K562 (cell line): ENCODE measurements at regions not wholly inside any gene's neighbourhood (a gene's known extent, or its start where the extent isn't known, plus 50 kb on each side); places are given as distances from the start of the nearest gene placed in this dataset.

Experiments used
- ATAC-seq: fragments of 200-7000 bp; cut with Tn5 transposase; 3 replicates; pipeline ENCODE4 v1.9.1; 2020; ENCODE audit warnings: moderate library complexity
- BruUV-seq: library from RNA; stranded (reverse); fragments of 400-500 nt; replicated peaks from 2 replicates; lab custom pipeline; 2021; lab: Mats Ljungman, UMichigan
- CTCF ChIA-PET: fragments of 300-600 bp; formaldehyde crosslinking; extraction: SDS; loops from one replicate; lab custom pipeline; 2021; ENCODE audit warnings: low intra/inter-chr PET ratio; lab: Yijun Ruan, JAX
- POLR2A ChIA-PET: fragments of 300-600, 350-650 bp; sonication (Branson Sonifier 250); formaldehyde crosslinking; extraction: SDS; loops from one replicate; lab custom pipeline; 2021; ENCODE audit warnings: antibody characterized with exemption, inconsistent platforms; lab: Yijun Ruan, JAX
- DNase-seq, 4 experiments: peaks; one replicate each; pipeline versions ENCODE4 v3.0.0 to v3.0.0-alpha.2; 2011 to 2018; ENCODE audit warnings: low spot score in 3 of 4, mixed read lengths in 3 of 4; ENCODE audit errors: extremely low read depth in 1 of 4
- FAIRE-seq: peaks from 2 replicates; lab custom pipeline; 2011; peaks lifted over from hg19 to GRCh38; lab: Jason Lieb, UNC
- H2AFZ ChIP-seq: 2 replicates; pipeline ENCODE4 v1.6.0; 2011; ENCODE audit warnings: low read depth, low read length, control low read depth, inconsistent platforms
- H3K27ac ChIP-seq: fragments of 200-600 bp; 3 replicates; pipeline ENCODE4 v1.8.0; 2011; ENCODE audit warnings: low read depth, mild to moderate bottlenecking, control low read depth, inconsistent platforms, low read length, moderate library complexity, mixed read lengths; ENCODE audit errors: extremely low read depth
- H3K27me3 ChIP-seq, 2 experiments: fragments of 300-600 bp in 1 of 2; 2 replicates in 1 of 2; 3 replicates in 1 of 2; pipeline versions ENCODE4 v1.6.0 to v1.8.0; 2011; ENCODE audit warnings: inconsistent platforms in 2 of 2, low read length in 2 of 2, mild to moderate bottlenecking in 1 of 2, mixed read lengths in 1 of 2, moderate library complexity in 1 of 2; ENCODE audit not compliant: control insufficient read depth in 2 of 2, insufficient read depth in 2 of 2
- H3K36me3 ChIP-seq: fragments of 300-600 bp; 3 replicates; pipeline ENCODE4 v1.8.0; 2011; ENCODE audit warnings: mild to moderate bottlenecking, low read length, inconsistent platforms; ENCODE audit not compliant: control insufficient read depth, insufficient read depth
- H3K4me1 ChIP-seq, 2 experiments: fragments of 200-600 bp in 1 of 2; replicated peaks in 1 of 2; 2 replicates in 1 of 2; 3 replicates in 1 of 2; pipeline versions ENCODE4 v1.5.1 to v1.8.0; 2011; ENCODE audit warnings: inconsistent platforms in 2 of 2, low read length in 2 of 2, mild to moderate bottlenecking in 1 of 2, mixed read lengths in 1 of 2, moderate library complexity in 1 of 2; ENCODE audit not compliant: control insufficient read depth in 2 of 2, insufficient read depth in 2 of 2
- H3K4me2 ChIP-seq: 2 replicates; pipeline ENCODE4 v1.6.1; 2011; ENCODE audit warnings: low read length, control low read depth, inconsistent platforms, mixed read lengths; ENCODE audit not compliant: insufficient read depth
- H3K4me3 ChIP-seq: fragments of 200-600 bp; sonication (generic), shearing (Covaris generic); 2 replicates; pipeline ENCODE4 v1.5.1; 2016; ENCODE audit warnings: control low read depth, inconsistent platforms
- H3K79me2 ChIP-seq: fragments of 200-600 bp; 3 replicates; pipeline ENCODE4 v1.8.0; 2011; ENCODE audit warnings: low read length, inconsistent platforms; ENCODE audit not compliant: control insufficient read depth, insufficient read depth
- H3K9ac ChIP-seq, 2 experiments: 2 replicates each; pipeline versions ENCODE4 v1.6.0 to v1.6.1; 2011; ENCODE audit warnings: low read depth in 2 of 2, low read length in 2 of 2, control low read depth in 1 of 2, inconsistent platforms in 1 of 2, mild to moderate bottlenecking in 1 of 2, mixed read lengths in 1 of 2; ENCODE audit not compliant: insufficient read depth in 1 of 2
- H3K9me1 ChIP-seq: one replicate; pipeline ENCODE4 v1.6.0; 2011; ENCODE audit warnings: inconsistent platforms, mild to moderate bottlenecking, low read length, moderate library complexity; ENCODE audit not compliant: control insufficient read depth, insufficient read depth
- H3K9me3 ChIP-seq: replicated peaks from 2 replicates; pipeline ENCODE4 v1.5.1; 2011; ENCODE audit warnings: low read depth, low read length, inconsistent platforms; ENCODE audit not compliant: control insufficient read depth, insufficient read depth
- H4K20me1 ChIP-seq: replicated peaks from 2 replicates; pipeline ENCODE4 v1.6.1; 2011; ENCODE audit warnings: low read length, inconsistent platforms, mixed read lengths; ENCODE audit not compliant: control insufficient read depth, insufficient read depth
- CHD4 ChIP-seq: fragments of 200-600 bp; sonication (generic); IDR thresholded peaks from 3 replicates; pipeline ENCODE4 v1.6.1; 2012; ENCODE audit warnings: low read depth, mild to moderate bottlenecking, mixed read lengths, low read length, inconsistent platforms; ENCODE audit not compliant: insufficient read depth, insufficient replicate concordance, poor library complexity, severe bottlenecking
- FOXA1 ChIP-seq: fragments of 450-650 bp; IDR thresholded peaks from 2 replicates; pipeline ENCODE4 v1.6.1; 2016; ENCODE audit warnings: mild to moderate bottlenecking, borderline replicate concordance
- FOXJ2 ChIP-seq: fragments of 200-800 bp; sonication (Bioruptor generic); IDR thresholded peaks from 2 replicates; pipeline ENCODE4 v1.6.1; 2016; ENCODE audit warnings: missing genetic modification characterization, missing compliant biosample characterization
- GABPB2 ChIP-seq: fragments of 250-450 bp; sonication (Bioruptor Pico); conservative IDR thresholded peaks from 2 replicates; pipeline ENCODE4 v1.5.1; 2021; ENCODE audit warnings: mild to moderate bottlenecking
- HMG20A ChIP-seq: fragments of 450-650 bp; formaldehyde crosslinking; conservative IDR thresholded peaks from 2 replicates; pipeline ENCODE4 v1.4.0; 2020; ENCODE audit warnings: mild to moderate bottlenecking, mixed read lengths
- HNRNPH1 ChIP-seq: fragments of 200-400 bp; formaldehyde crosslinking; optimal IDR thresholded peaks from 2 replicates; pipeline ENCODE3; 2017; ENCODE audit warnings: low read depth, mild to moderate bottlenecking, low read length, moderate library complexity
- PHB2 ChIP-seq: fragments of 450-650 bp; IDR thresholded peaks from 2 replicates; pipeline ENCODE4 v1.6.1; 2017; ENCODE audit warnings: low read depth
- RB1 ChIP-seq: fragments of 450-650 bp; IDR thresholded peaks from 2 replicates; pipeline ENCODE4 v1.6.1; 2017; ENCODE audit warnings: low read depth, mild to moderate bottlenecking
- USF2 ChIP-seq: sonication (generic); formaldehyde crosslinking; IDR thresholded peaks from 2 replicates; pipeline ENCODE4 v1.5.0; 2020; ENCODE audit warnings: missing genetic modification reagents
- ZKSCAN1 ChIP-seq: fragments of 150-350 bp; IDR thresholded peaks from 2 replicates; pipeline ENCODE4 v1.6.1; 2016; ENCODE audit warnings: low read depth, low read length
- ZNF217 ChIP-seq: sonication (generic); formaldehyde crosslinking; IDR thresholded peaks from 2 replicates; pipeline ENCODE4 v1.8.0; 2022; ENCODE audit warnings: mild to moderate bottlenecking, missing genetic modification reagents
- ZNF436 ChIP-seq: fragments of 250-450, 450-650 bp; sonication (Bioruptor Pico); formaldehyde crosslinking; IDR thresholded peaks from 2 replicates; pipeline ENCODE4 v1.7.0; 2020; ENCODE audit warnings: mild to moderate bottlenecking
- ZNF511 ChIP-seq: sonication (generic); formaldehyde crosslinking; IDR thresholded peaks from 2 replicates; pipeline ENCODE4 v1.8.0; 2022; ENCODE audit warnings: mild to moderate bottlenecking, missing genetic modification reagents
- ZNF780A ChIP-seq: fragments of 250-450 bp; sonication (Bioruptor Pico); IDR thresholded peaks from 2 replicates; pipeline ENCODE4 v1.5.0; 2021; ENCODE audit warnings: mild to moderate bottlenecking
- WGBS: fragments of 100-300 bp; shearing (Covaris generic); methylation state at CpG from one replicate; pipeline ENCODE4 v1.1.6; 2016; ENCODE audit warnings: low coverage, mixed read lengths; ENCODE audit not compliant: insufficient coverage; ENCODE audit errors: missing lambda C conversion rate; 5-methylcytosine and 5-hydroxymethylcytosine counted together
- in situ Hi-C: fragments of 300-500 bp; cut with MboI; formaldehyde crosslinking; loops from 4 replicates; pipeline ENCODE4 v1.15.0; 2018; ENCODE audit warnings: inconsistent platforms, mixed read lengths
- intact Hi-C: fragments of 100-400 bp; cut with micrococcal nuclease; formaldehyde crosslinking; loops from 2 replicates; pipeline ENCODE4 v1.14.2; 2022

DNA sequence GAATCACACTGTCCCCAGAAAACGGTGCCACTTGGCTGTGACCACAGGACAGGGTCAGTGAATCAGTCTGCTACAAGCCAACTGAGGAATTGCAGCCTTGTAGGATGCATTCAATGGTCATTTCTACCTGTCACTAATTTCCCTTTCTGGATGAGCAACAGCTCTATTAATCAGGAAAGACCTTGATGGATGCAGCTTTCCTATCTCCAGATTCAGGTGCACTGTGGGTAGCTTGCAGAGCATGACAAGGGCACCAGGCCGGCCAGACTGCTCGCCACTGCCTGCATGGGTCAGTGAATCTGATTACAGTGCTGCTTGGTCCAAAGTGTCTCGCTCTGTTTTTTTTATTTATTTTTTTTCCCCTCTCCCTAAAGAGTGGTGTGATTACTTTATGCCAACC is 506.8 kb upstream of the AUTS2 start:
- H3K4me3 ChIP-seq: no peak overlapping the region

More for the DNA sequence above, 506.8 kb upstream of the AUTS2 start:
- Histone ChIP-seq H3K4me2 (no peak overlapping the region), H3K27me3 (no peaks in the 10 kb centered on the region), H2AFZ (no peak overlapping the region), H3K9me1 (no peaks in the 10 kb centered on the region), H3K36me3 (no peaks in the 10 kb centered on the region), H3K9me3 (no peaks in the 10 kb centered on the region; the same call in none of the 2 replicates), H4K20me1 (no peaks in the 10 kb centered on the region), H3K27ac (no peak overlapping the region), H3K79me2 (no peaks in the 10 kb centered on the region), H3K4me1 (no peaks in the 10 kb centered on the region), H3K9ac (no peak overlapping the region)
- WGBS: 0% methylated on average over 4 of the region's 4 CpGs
- in situ Hi-C loops (no loop called here), intact Hi-C loops (no loop called here)
- FAIRE-seq (no peak), ATAC-seq (no peak), DNase-seq (no peak)
- BruUV-seq: no TSS peak
- ChIA-PET POLR2A (interaction anchor here (0.7 kb wide), 1 partner anchor 20 kb away, joined by 3 read pairs; no protein-coding TSS in a partner anchor), CTCF (no interaction called here)
- no peak for TF ChIP-seq RB1
- TF ChIP-seq FOXA1: no peak
- TF ChIP-seq ZNF511 (CRISPR knock-in tag): no peak
- TF ChIP-seq PHB2: no peak
- TF ChIP-seq HNRNPH1: no peak
- TF ChIP-seq CHD4: no peak
- TF ChIP-seq ZNF217 (CRISPR knock-in tag): no peak
- no peak for TF ChIP-seq ZNF780A (CRISPR knock-in tag)
- no peak for TF ChIP-seq HMG20A
- TF ChIP-seq FOXJ2 (tag): no peak
- TF ChIP-seq ZKSCAN1: no peak
- TF ChIP-seq USF2: no peak
- no peak for TF ChIP-seq GABPB2
- TF ChIP-seq ZNF436: no peak
